AG10803 (cell line): ENCODE measurements at regions not wholly inside any gene's neighbourhood (a gene's known extent, or its start where the extent isn't known, plus 50 kb on each side); places are given as distances from the start of the nearest gene placed in this dataset.
A peak's percentile ranks its signal among the peaks of the same experiment; 100 is the strongest.
"Not testable (repeated sequence)": the region's sequence is repeated elsewhere in the genome, so short reads cannot be mapped to it uniquely, and the experiment has no call there.

Source experiments
- DNase-seq: peaks from one replicate; pipeline ENCODE4 v3.0.0; 2010; ENCODE audit warnings: low read depth
- H3K4me3 ChIP-seq: 2 replicates; pipeline ENCODE4 v1.5.1; 2011; ENCODE audit warnings: mild to moderate bottlenecking, low read length, control low read depth
- CTCF ChIP-seq: conservative IDR thresholded peaks from 2 replicates; pipeline ENCODE4 v1.5.1; 2011; ENCODE audit warnings: mild to moderate bottlenecking, low read length, control low read depth, inconsistent platforms

- H3K4me3 ChIP-seq = no peak overlapping the region
- no peak for DNase-seq
These were observed 252.4 kb downstream of the RNF144A start for GRCh38 chr2:7169593-7169992.

GRCh38 chr2:7178996-7179395 is 261.8 kb downstream of the RNF144A start:
- DNase-seq, H3K4me3 ChIP-seq: not testable (repeated sequence)

More at GRCh38 chr2:7169593-7169992, 252.4 kb downstream of the RNF144A start:
- no peak for TF ChIP-seq CTCF

GRCh38 chr2:7180638-7181370 is 263.6 kb downstream of the RNF144A start:
- DNase-seq = peak; percentile 31
- TF ChIP-seq CTCF = no peak
- H3K4me3 ChIP-seq = no peak overlapping the region

- DNase-seq = no peak
- no peak for TF ChIP-seq CTCF
- H3K4me3 ChIP-seq = no peak overlapping the region
These were observed 265.3 kb downstream of the RNF144A start for GRCh38 chr2:7182525-7182924.

- H3K4me3 ChIP-seq = no peak overlapping the region
- DNase-seq = no peak
- no peak for TF ChIP-seq CTCF
These were observed 271.9 kb downstream of the RNF144A start for GRCh38 chr2:7189106-7189505.

GRCh38 chr2:7190587-7191324 is 273.5 kb downstream of the RNF144A start:
- TF ChIP-seq CTCF = no peak
- no peak overlapping the region for H3K4me3 ChIP-seq
- peak; percentile 9 for DNase-seq

GRCh38 chr2:7191932-7192331 is 274.7 kb downstream of the RNF144A start:
- no peak overlapping the region for H3K4me3 ChIP-seq
- peak; percentile 93 for DNase-seq

More at GRCh38 chr2:7191932-7192331, 274.7 kb downstream of the RNF144A start:
- TF ChIP-seq CTCF = no peak
